ENCODE measurements at regions not wholly inside any gene's neighbourhood (a gene's known extent, or its start where the extent isn't known, plus 50 kb on each side); places are given as distances from the start of the nearest gene placed in this dataset.

DNA sequence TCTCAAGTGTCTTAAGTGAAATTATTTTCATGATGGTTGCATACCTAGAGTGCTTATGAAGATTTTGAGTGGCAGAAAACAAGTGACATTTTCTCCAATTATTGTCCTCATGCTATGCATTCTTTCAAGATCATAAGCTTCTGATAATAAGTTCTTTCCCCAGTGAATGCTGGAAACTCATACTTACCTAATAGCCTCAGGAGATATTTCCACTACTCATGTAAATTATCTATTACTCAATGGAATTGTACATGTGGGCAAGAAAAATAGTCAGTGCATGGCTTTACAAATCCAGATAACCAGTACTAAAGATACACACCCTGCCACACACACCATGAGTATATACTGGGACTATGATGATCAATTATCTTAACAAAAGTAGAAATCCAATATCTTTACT is 1219.4 kb upstream of the C9orf72 start:
- TF ChIP-seq, protein P1, sequence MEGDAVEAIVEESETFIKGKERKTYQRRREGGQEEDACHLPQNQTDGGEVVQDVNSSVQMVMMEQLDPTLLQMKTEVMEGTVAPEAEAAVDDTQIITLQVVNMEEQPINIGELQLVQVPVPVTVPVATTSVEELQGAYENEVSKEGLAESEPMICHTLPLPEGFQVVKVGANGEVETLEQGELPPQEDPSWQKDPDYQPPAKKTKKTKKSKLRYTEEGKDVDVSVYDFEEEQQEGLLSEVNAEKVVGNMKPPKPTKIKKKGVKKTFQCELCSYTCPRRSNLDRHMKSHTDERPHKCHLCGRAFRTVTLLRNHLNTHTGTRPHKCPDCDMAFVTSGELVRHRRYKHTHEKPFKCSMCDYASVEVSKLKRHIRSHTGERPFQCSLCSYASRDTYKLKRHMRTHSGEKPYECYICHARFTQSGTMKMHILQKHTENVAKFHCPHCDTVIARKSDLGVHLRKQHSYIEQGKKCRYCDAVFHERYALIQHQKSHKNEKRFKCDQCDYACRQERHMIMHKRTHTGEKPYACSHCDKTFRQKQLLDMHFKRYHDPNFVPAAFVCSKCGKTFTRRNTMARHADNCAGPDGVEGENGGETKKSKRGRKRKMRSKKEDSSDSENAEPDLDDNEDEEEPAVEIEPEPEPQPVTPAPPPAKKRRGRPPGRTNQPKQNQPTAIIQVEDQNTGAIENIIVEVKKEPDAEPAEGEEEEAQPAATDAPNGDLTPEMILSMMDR (IDR thresholded peaks at IDR 0.05; ENCODE audit: low read length), result no peak
- TF ChIP-seq EZH2phosphoT487 (IDR thresholded peaks at IDR 0.05; ENCODE audit: low read length), result no peak
